ENCODE measurements at regions not wholly inside any gene's neighbourhood (a gene's known extent, or its start where the extent isn't known, plus 50 kb on each side); places are given as distances from the start of the nearest gene placed in this dataset.

DNA sequence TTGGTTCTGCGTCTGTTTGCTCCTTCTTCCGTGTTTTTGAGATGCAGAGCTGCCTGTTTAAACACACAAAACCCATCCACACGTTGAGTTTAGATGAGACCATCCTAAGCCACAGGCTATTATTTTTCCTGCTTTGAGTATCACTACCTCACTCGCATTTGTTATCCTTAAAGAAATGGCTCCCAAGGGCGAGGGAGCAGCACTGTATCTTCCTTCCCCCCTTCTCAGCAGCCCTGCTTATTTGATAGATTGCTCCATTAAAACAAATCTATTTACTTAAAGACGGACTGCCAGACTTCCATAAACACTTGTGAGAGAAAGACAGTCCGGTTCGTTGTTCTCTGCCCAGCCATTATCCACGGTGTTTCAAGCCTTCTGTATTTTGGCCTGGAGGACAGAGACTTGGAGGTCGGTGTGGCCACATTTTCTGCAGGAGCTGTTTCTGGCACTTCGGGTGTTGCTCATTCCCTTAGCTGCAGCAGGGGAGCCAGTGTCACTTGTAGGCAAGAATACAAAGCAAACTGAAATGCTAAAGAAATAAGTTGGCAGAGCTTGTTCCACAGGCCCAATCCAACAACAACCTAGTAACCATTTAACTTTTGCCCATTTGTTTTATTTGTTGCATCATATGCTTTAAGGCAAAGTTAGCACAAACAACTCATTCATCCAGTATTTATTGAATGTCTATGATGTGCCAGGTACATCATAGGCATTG lies 275.4 kb downstream of the TTC6 start:
- TF ChIP-seq, protein P1, sequence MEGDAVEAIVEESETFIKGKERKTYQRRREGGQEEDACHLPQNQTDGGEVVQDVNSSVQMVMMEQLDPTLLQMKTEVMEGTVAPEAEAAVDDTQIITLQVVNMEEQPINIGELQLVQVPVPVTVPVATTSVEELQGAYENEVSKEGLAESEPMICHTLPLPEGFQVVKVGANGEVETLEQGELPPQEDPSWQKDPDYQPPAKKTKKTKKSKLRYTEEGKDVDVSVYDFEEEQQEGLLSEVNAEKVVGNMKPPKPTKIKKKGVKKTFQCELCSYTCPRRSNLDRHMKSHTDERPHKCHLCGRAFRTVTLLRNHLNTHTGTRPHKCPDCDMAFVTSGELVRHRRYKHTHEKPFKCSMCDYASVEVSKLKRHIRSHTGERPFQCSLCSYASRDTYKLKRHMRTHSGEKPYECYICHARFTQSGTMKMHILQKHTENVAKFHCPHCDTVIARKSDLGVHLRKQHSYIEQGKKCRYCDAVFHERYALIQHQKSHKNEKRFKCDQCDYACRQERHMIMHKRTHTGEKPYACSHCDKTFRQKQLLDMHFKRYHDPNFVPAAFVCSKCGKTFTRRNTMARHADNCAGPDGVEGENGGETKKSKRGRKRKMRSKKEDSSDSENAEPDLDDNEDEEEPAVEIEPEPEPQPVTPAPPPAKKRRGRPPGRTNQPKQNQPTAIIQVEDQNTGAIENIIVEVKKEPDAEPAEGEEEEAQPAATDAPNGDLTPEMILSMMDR (IDR thresholded peaks at IDR 0.05): no peak
- no peak for TF ChIP-seq POLR2A (IDR thresholded peaks at IDR 0.05)
